B cell (primary cell): ENCODE measurements at regions not wholly inside any gene's neighbourhood (a gene's known extent, or its start where the extent isn't known, plus 50 kb on each side); places are given as distances from the start of the nearest gene placed in this dataset.
"Not testable (repeated sequence)": the region's sequence is repeated elsewhere in the genome, so short reads cannot be mapped to it uniquely, and the experiment has no call there.

ENCODE experiments used
- ATAC-seq: fragments of 200-7000 bp; cut with Tn5 transposase; one replicate; pipeline ENCODE4 v1.10.0; 2021; ENCODE audit warnings: low read depth, mild to moderate bottlenecking, moderate number of reproducible peaks, moderate library complexity
- CTCF ChIA-PET: fragments of 350-600 bp; sonication (Branson Sonifier 250); formaldehyde crosslinking; loops from one replicate; lab custom pipeline; 2021; ENCODE audit warnings: antibody characterized with exemption, inconsistent platforms; lab: Charles Lee
- POLR2A ChIA-PET: fragments of 350-600 bp; sonication (Branson Sonifier 250); formaldehyde crosslinking; loops from one replicate; lab custom pipeline; 2021; ENCODE audit warnings: antibody characterized with exemption; lab: Charles Lee
- DNase-seq: peaks from one replicate; pipeline ENCODE4 v3.0.0; 2013
- H2AFZ ChIP-seq: 2 replicates; pipeline ENCODE4 v1.6.1; 2012; ENCODE audit warnings: mild to moderate bottlenecking, low read depth, low read length; ENCODE audit not compliant: insufficient read depth, poor library complexity, severe bottlenecking
- H3K27ac ChIP-seq, 2 donors: 1 replicate in 1 of 2; 2 replicates in 1 of 2; pipeline ENCODE4 v1.5.1; 2012 to 2013; ENCODE audit warnings: low read length in 2 of 2, mild to moderate bottlenecking in 2 of 2, moderate library complexity in 1 of 2
- H3K27me3 ChIP-seq, 4 experiments: fragments of 200-600 bp in 1 of 4; sonication (generic) in 1 of 4; replicated peaks in 1 of 4; 1 replicate in 2 of 4; 2 replicates in 2 of 4; pipeline versions ENCODE4 v1.6.1 to v1.7.0; 2013 to 2016; ENCODE audit warnings: low read length in 3 of 4, mild to moderate bottlenecking in 2 of 4, mixed read lengths in 1 of 4, moderate library complexity in 1 of 4; ENCODE audit not compliant: insufficient read depth in 4 of 4, control insufficient read depth in 3 of 4; ENCODE audit errors: control extremely low read depth in 1 of 4
- H3K36me3 ChIP-seq, 2 experiments: replicated peaks in 1 of 2; 1 replicate in 1 of 2; 2 replicates in 1 of 2; pipeline versions ENCODE4 v1.6.1 to v1.7.1; 2013; ENCODE audit warnings: low read length in 1 of 2; ENCODE audit not compliant: insufficient read depth in 2 of 2, control insufficient read depth in 1 of 2; ENCODE audit errors: control extremely low read depth in 1 of 2, extremely low read depth in 1 of 2
- H3K4me1 ChIP-seq, 2 donors: fragments of 200-600 bp in 1 of 2; sonication (generic) in 1 of 2; 1 replicate in 1 of 2; 2 replicates in 1 of 2; pipeline versions ENCODE4 v1.5.1 to v1.6.1; 2013 to 2017; ENCODE audit warnings: low read length in 2 of 2; ENCODE audit not compliant: control insufficient read depth in 2 of 2, insufficient read depth in 2 of 2
- H3K4me2 ChIP-seq: replicated peaks from 2 replicates; pipeline ENCODE3; 2012; ENCODE audit warnings: mild to moderate bottlenecking, low read depth, low read length; ENCODE audit not compliant: poor library complexity, severe bottlenecking
- H3K4me3 ChIP-seq, 5 experiments: fragments of 200-600 bp in 1 of 5; sonication (generic) in 1 of 5; 1 replicate in 3 of 5; 2 replicates in 2 of 5; pipeline versions ENCODE4 v1.5.1 to v1.7.0; 2011 to 2016; ENCODE audit warnings: low read length in 4 of 5, mild to moderate bottlenecking in 4 of 5, low read depth in 2 of 5, control low read depth in 1 of 5, moderate library complexity in 1 of 5; ENCODE audit not compliant: insufficient read depth in 1 of 5; ENCODE audit errors: control extremely low read depth in 1 of 5, extremely low read depth in 1 of 5
- H3K79me2 ChIP-seq: fragments of 200-600 bp; sonication (generic); one replicate; pipeline ENCODE4 v1.6.0; 2016; ENCODE audit warnings: low read length; ENCODE audit not compliant: control insufficient read depth, insufficient read depth
- H3K9ac ChIP-seq: fragments of 200-600 bp; sonication (generic); 2 replicates; pipeline ENCODE4 v1.6.1; 2017; ENCODE audit warnings: mild to moderate bottlenecking, low read length, moderate library complexity
- H3K9me3 ChIP-seq, 3 donors: one replicate each; pipeline versions ENCODE4 v1.6.1 to v1.7.1; 2013; ENCODE audit warnings: low read length in 2 of 3; ENCODE audit not compliant: control insufficient read depth in 2 of 3, insufficient read depth in 1 of 3; ENCODE audit errors: control extremely low read depth in 1 of 3
- H4K20me1 ChIP-seq: 2 replicates; pipeline ENCODE4 v1.6.0; 2012; ENCODE audit warnings: mild to moderate bottlenecking, low read length; ENCODE audit not compliant: insufficient read depth, control insufficient read depth, poor library complexity, severe bottlenecking
- H3K27ac Mint-ChIP-seq: one replicate; pipeline ENCODE4 v1.8.0; 2021; ENCODE audit warnings: mixed read lengths
- H3K27me3 Mint-ChIP-seq: one replicate; pipeline ENCODE4 v1.8.0; 2021; ENCODE audit warnings: mixed read lengths
- H3K4me1 Mint-ChIP-seq: one replicate; pipeline ENCODE4 v1.8.0; 2021; ENCODE audit warnings: mixed read lengths
- H3K4me3 Mint-ChIP-seq: one replicate; pipeline ENCODE4 v1.8.0; 2021; ENCODE audit warnings: mixed read lengths
- H3K9me3 Mint-ChIP-seq: one replicate; pipeline ENCODE4 v1.8.0; 2022; ENCODE audit warnings: mixed read lengths; ENCODE audit not compliant: insufficient read depth
- CTCF ChIP-seq: fragments of 200-600 bp; IDR thresholded peaks from one replicate; pipeline ENCODE4 v1.8.0; 2022; ENCODE audit warnings: antibody characterized with exemption, mild to moderate bottlenecking
- EZH2 ChIP-seq: IDR thresholded peaks from 2 replicates; pipeline ENCODE4 v1.6.1; 2012; ENCODE audit warnings: borderline replicate concordance, low read depth, mild to moderate bottlenecking, moderate library complexity, low read length; ENCODE audit not compliant: insufficient read depth, poor library complexity, severe bottlenecking
- WGBS: methylation state at CpG from one replicate; pipeline ENCODE4 v1.1.5; 2013; ENCODE audit warnings: missing lambda C conversion rate; ENCODE audit not compliant: insufficient coverage; 5-methylcytosine and 5-hydroxymethylcytosine counted together
- intact Hi-C: fragments of 100-400 bp; cut with micrococcal nuclease; formaldehyde crosslinking; loops from one replicate; pipeline ENCODE4 v1.10.0; 2022

- 100% methylated on average over 2 of the region's 6 CpGs for WGBS
- Histone ChIP-seq H3K9me3 (no peaks in the 10 kb centered on the region), H2AFZ (no peak overlapping the region), H3K4me3 (no peak overlapping the region), H3K27me3 (no peaks in the 10 kb centered on the region), H3K27ac (no peak overlapping the region), H3K4me2 (no peak overlapping the region), H3K9ac (no peak overlapping the region), H3K36me3 (no peaks in the 10 kb centered on the region), H3K79me2 (no peaks in the 10 kb centered on the region), H3K4me1 (no peaks in the 10 kb centered on the region), H4K20me1 (no peaks in the 10 kb centered on the region)
- POLR2A ChIA-PET, result no interaction called here
- DNase-seq, result no peak
- CTCF ChIA-PET, result interaction anchor here (0.7 kb wide), 1 partner anchor 64 kb away, joined by 3 read pairs; no protein-coding TSS in a partner anchor
- intact Hi-C loops, result no loop called here
- ATAC-seq, result no peak
- Mint-ChIP-seq H3K9me3 (no peaks in the 10 kb centered on the region), H3K27me3 (peaks cover 4% of the 10 kb centered on the region), H3K4me1 (no peaks in the 10 kb centered on the region), H3K27ac (no peak overlapping the region), H3K4me3 (no peak overlapping the region)
- TF ChIP-seq EZH2 (no peak), CTCF (no peak)
Measured at GRCh38 chr19:14300303-14300702, 80.9 kb upstream of the ADGRE5 start.

- H3K4me3 Mint-ChIP-seq, H3K9me3 Mint-ChIP-seq, H3K4me1 Mint-ChIP-seq, CTCF ChIA-PET, H4K20me1 ChIP-seq, H2AFZ ChIP-seq, H3K27ac ChIP-seq, H3K4me2 ChIP-seq, H3K79me2 ChIP-seq, ATAC-seq, H3K9me3 ChIP-seq, H3K4me3 ChIP-seq, H3K27me3 Mint-ChIP-seq, H3K27ac Mint-ChIP-seq, intact Hi-C loops, H3K4me1 ChIP-seq, DNase-seq, H3K9ac ChIP-seq, H3K36me3 ChIP-seq, POLR2A ChIA-PET, H3K27me3 ChIP-seq: not testable (repeated sequence)
- 96% methylated on average over 8 of the region's 13 CpGs for WGBS
Measured at GRCh38 chr19:14299224-14299827, 81.9 kb upstream of the ADGRE5 start.

GRCh38 chr19:14297883-14298576 is 83.2 kb upstream of the ADGRE5 start:
- H3K4me2 ChIP-seq, ATAC-seq, intact Hi-C loops, H3K9me3 Mint-ChIP-seq, H3K27me3 Mint-ChIP-seq, H3K4me3 Mint-ChIP-seq, H3K4me1 ChIP-seq, H3K27ac Mint-ChIP-seq, DNase-seq, H3K4me3 ChIP-seq, H3K79me2 ChIP-seq, H3K27ac ChIP-seq, H2AFZ ChIP-seq, H3K36me3 ChIP-seq, CTCF ChIA-PET, H3K9me3 ChIP-seq, H3K4me1 Mint-ChIP-seq, H4K20me1 ChIP-seq, H3K9ac ChIP-seq, H3K27me3 ChIP-seq: not testable (repeated sequence)
- POLR2A ChIA-PET, result interaction anchor here (0.7 kb wide), 1 partner anchor 63 kb away, joined by 4 read pairs; no protein-coding TSS in a partner anchor
- WGBS, result 87% methylated on average over 2 of the region's 14 CpGs
